ENCODE measurements at regions not wholly inside any gene's neighbourhood (a gene's known extent, or its start where the extent isn't known, plus 50 kb on each side); places are given as distances from the start of the nearest gene placed in this dataset.

DNA sequence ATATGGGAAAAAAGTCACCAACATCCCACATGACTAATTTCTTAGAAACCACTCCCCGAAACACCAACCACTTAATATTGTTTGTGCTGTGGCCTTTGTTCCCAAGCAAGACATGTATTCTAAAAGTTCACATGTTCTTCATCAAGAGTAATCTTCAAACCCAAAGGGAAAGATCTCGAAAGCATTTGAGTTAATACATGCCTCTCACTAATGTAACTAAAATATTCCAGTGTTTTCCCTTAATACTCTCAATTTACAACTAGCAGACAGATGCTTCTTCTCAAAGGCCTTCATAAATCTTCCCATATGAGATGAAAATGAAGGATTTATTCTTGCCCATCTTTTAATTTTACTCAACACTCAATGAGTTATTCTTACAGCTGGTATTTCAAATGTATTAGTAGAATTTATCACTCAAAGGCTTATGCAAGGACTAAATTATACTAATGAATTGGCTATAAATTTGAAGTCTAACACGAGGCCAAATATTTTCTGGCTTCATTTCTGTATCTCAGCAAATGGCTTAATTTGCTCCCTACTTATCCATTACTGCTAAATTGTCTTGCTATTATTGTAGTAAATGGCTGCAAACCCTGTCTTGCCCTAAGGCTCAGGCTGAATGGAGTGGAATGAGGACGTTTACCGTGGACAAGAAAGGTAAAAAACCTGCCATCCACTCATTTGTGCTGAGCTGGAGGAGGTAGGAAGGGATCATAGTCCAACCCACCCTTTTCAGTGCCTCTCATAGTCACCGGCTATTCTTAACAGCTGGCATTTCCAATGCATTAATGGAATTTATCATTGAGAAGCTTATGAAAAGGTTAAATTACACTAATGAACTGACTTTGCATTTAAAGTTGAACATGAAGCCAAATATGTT lies 474.4 kb downstream of the RASEF start:
- no peak for TF ChIP-seq CTCF (conservative IDR thresholded peaks at IDR 0.05)
- no peak for TF ChIP-seq ZFX (IDR thresholded peaks at IDR 0.05)

DNA sequence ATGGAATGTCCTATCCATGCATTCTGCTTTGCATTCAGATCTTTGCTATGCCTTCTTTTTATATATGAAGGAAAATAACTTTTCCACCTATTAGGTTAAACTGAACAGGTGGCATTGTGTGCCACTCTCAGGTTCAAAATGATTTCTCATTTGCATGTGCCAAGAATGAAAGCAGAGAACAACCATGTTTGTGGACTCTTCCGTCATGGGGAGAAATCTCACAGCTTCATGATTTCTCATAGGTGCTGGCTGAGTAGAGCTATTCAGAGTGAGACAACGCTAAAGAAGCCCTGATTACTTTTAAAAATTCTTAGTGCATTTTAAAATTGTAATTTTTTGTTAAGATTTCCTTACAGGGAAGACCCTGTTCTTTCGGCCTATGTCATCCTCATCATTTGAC lies 472.1 kb downstream of the RASEF start:
- H3K27ac ChIP-seq, result no peak overlapping the region
- TF ChIP-seq CTCF (conservative IDR thresholded peaks at IDR 0.05), result no peak
- TF ChIP-seq ZFX (IDR thresholded peaks at IDR 0.05), result no peak

More for the DNA sequence above, 474.4 kb downstream of the RASEF start:
- H3K27ac ChIP-seq, result no peak overlapping the region

DNA sequence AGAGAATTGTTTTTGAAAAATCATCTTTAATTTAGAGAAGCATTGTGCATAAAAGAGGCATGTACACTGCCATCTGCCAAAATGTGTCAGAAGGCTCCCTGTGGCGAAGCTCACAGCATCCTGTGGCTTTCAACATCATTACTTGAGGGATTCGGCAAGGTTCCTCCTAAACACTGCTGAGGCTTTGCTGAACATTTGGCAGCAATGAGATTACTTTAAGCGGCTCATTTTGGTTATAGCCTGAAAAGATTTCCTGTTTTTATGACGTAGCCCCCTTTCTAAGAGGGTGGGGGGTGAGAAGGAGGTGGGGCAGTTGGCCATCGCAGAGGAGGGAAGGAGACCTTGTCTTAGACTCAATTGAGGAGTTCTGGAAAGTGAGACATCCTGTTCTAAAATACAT lies 469.4 kb downstream of the RASEF start:
- TF ChIP-seq ZFX (IDR thresholded peaks at IDR 0.05) (no peak), CTCF (conservative IDR thresholded peaks at IDR 0.05) (no peak)
- no peak overlapping the region for H3K27ac ChIP-seq

- H3K27ac ChIP-seq, result peak overlapping the region; percentile 72
- TF ChIP-seq ZFX (IDR thresholded peaks at IDR 0.05) (no peak), CTCF (conservative IDR thresholded peaks at IDR 0.05) (no peak)
Measured at GRCh38 chr9:82597241-82598203, 465.4 kb downstream of the RASEF start.

DNA sequence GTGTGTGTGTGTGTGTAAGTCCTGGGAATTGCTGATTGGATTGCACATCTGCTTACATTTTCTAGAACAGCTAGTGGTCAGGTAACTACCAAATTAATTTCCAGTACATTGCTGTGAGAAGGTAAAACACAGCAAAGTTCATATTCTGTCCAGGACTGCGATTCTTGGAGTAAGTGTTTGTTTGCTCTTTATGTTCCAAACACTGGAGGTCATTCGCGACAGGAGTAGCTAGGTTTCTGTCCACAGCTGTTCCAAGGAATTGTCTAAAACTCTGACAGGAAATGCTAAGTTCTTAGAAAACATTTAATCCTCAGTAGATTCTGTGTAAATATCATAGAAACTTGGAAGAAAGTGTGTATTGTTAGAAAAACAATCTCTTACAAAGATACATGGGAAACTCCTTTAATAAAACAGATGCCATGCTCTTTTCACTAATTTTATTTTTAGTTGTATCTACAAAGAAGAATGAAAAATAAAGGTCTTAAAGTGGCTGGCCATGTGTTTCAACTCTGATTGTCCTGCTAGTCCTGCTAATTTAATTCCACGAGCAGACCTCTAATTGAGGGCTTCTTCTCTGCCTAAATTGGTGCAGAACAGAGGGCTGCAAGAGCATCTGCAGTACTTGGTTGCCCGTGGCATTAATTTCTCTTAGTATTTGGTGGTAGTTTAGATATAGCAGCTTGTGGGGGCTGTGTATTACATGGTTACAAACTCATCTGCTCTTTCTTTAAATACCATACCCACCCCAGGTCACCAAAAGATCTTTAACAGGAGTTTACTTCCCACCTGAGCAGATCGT lies 464.5 kb downstream of the RASEF start:
- no peak overlapping the region; the same call in 1 of the 2 replicates for H3K27ac ChIP-seq

More for the DNA sequence above, 464.5 kb downstream of the RASEF start:
- no peak for TF ChIP-seq ZFX (IDR thresholded peaks at IDR 0.05)
- TF ChIP-seq CTCF (conservative IDR thresholded peaks at IDR 0.05), result no peak
